Naive B cell (primary cell): ENCODE measurements at regions not wholly inside any gene's neighbourhood (a gene's known extent, or its start where the extent isn't known, plus 50 kb on each side); places are given as distances from the start of the nearest gene placed in this dataset.
"Not testable (repeated sequence)": the region's sequence is repeated elsewhere in the genome, so short reads cannot be mapped to it uniquely, and the experiment has no call there.

ENCODE experiments used
- ATAC-seq, 2 donors: fragments of 150-1000 bp; cut with Tn5 transposase; 2 replicates each; pipeline ENCODE4 v1.10.0; 2021; ENCODE audit warnings: low read depth in 2 of 2, mild to moderate bottlenecking in 2 of 2, moderate library complexity in 2 of 2
- DNase-seq: peaks from one replicate; pipeline ENCODE4 v3.0.0; 2022
- H3K27ac Mint-ChIP-seq, 6 donors: one replicate each; pipeline ENCODE4 v1.8.0; 2020 to 2022; ENCODE audit warnings: mild to moderate bottlenecking in 6 of 6, mixed read lengths in 6 of 6, moderate library complexity in 5 of 6, inconsistent platforms in 2 of 6
- H3K27me3 Mint-ChIP-seq, 3 donors: one replicate each; pipeline ENCODE4 v1.8.0; 2021 to 2022; ENCODE audit warnings: mixed read lengths in 3 of 3, mild to moderate bottlenecking in 1 of 3
- H3K36me3 Mint-ChIP-seq, 2 donors: one replicate each; pipeline ENCODE4 v1.8.0; 2020 to 2022; ENCODE audit warnings: mixed read lengths in 2 of 2, inconsistent platforms in 1 of 2, mild to moderate bottlenecking in 1 of 2
- H3K4me1 Mint-ChIP-seq, 3 donors: one replicate each; pipeline ENCODE4 v1.8.0; 2020 to 2022; ENCODE audit warnings: mixed read lengths in 3 of 3, inconsistent platforms in 1 of 3, mild to moderate bottlenecking in 1 of 3, moderate library complexity in 1 of 3
- H3K4me3 Mint-ChIP-seq, 8 donors: one replicate each; pipeline ENCODE4 v1.8.0; 2020 to 2022; ENCODE audit warnings: mild to moderate bottlenecking in 8 of 8, mixed read lengths in 8 of 8, moderate library complexity in 8 of 8, inconsistent platforms in 2 of 8
- H3K9me3 Mint-ChIP-seq, 7 donors: one replicate each; pipeline ENCODE4 v1.8.0; 2020 to 2022; ENCODE audit warnings: mixed read lengths in 7 of 7, mild to moderate bottlenecking in 5 of 7, inconsistent platforms in 2 of 7, moderate library complexity in 1 of 7

DNA sequence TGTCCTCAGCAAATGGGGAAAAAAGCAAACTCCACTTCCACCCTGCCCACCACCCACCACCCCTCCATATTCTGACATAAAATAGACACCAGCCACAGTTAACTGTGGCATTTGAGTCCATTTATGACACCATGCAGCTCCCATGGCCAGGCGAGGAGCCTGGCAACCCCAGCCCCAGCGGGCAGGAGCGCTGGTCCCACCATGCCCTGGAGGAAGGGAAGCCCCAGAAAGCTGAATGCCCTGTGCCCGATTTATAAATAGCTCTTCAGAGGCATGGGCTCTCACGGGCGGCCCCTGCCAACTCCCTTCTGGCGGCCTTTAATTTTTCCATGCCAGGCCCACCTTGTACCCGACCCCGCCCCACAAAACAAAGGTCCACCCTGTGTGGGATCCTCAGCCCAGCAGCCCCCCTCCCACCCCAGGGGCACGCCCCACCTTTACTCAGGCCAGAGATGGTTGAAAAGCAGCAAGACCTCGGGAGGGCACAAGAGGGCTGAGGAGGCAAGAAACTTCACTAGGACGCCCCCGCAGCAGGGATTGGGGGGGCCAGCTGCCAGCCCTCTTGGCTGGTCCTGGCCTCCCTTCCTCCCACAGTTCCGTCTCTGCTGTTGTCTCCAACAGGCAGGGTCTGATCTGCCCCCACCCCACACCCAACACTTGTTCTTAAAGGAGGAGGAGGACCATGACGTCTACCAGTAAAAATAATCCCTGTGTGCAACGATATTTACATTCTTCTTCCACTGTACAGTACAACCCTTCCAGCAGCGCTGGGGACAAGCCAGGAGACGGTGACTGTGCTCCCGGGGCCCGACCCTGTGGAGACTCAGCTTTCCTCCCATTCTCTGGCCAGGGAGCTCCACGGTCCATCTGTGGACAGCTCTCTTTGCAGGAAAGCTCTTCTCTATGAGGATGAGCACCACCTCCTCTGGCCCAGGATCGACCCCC is 115.6 kb upstream of the CDYL start:
- ATAC-seq (no peak), DNase-seq (no peak)
- H3K27ac Mint-ChIP-seq: no peak overlapping the region
- H3K9me3 Mint-ChIP-seq: peaks cover 0 to 7% (median 0%) of the 10 kb centered on the region in 7 donors
- peaks cover 5 to 36% (median 10%) of the 10 kb centered on the region in 3 donors for H3K27me3 Mint-ChIP-seq
- H3K4me1 Mint-ChIP-seq: no peaks in the 10 kb centered on the region
- no peaks in the 10 kb centered on the region for H3K36me3 Mint-ChIP-seq
- H3K4me3 Mint-ChIP-seq: no peak overlapping the region

DNA sequence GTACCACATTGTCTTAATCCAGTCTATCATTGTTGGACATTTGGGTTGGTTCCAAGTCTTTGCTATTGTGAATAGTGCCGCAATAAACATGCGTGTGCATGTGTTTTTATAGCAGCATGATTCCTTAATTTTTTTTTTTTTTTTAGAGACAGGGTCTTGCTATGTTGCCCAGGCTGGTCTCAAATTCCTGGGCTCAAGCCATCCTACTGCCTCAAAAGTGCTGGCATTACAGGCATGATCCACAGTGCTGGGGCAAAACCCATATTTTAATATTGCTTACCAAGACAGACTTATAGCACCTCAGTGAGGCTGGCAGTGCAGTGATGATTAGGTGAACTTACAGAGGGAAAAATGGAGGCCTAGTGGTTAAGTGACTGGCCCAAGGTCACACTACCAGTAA is 116.5 kb upstream of the CDYL start:
- ATAC-seq, H3K9me3 Mint-ChIP-seq, H3K27ac Mint-ChIP-seq, DNase-seq, H3K4me3 Mint-ChIP-seq, H3K36me3 Mint-ChIP-seq, H3K4me1 Mint-ChIP-seq: not testable (repeated sequence)
- H3K27me3 Mint-ChIP-seq: peaks cover 4 to 34% (median 14%) of the 10 kb centered on the region in 3 donors

DNA sequence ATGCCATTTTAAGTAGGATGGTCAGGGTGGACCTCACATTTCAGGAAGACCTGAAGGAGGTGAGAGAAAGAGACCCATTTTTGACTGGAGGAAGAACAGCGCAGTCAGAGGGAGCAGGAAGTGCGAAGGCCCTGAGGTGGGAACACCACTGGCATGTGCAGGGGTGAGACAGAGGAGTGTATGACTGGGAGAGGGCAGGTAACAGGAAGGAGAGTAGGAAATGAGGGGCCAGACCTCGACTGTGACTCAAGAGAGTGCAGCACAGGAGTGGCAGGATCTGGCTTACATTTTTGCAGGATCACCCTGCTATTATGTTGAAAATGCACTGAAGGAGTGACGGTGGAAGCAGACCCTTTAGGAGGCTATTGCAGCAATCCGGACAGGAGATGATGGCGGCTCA is 117.7 kb upstream of the CDYL start:
- no peak for ATAC-seq
- DNase-seq: no peak
- Mint-ChIP-seq H3K36me3 (no peaks in the 10 kb centered on the region), H3K4me1 (no peaks in the 10 kb centered on the region), H3K9me3 (peaks cover 0 to 4% (median 0%) of the 10 kb centered on the region in 7 donors), H3K4me3 (no peak overlapping the region), H3K27me3 (peaks cover 6 to 22% (median 14%) of the 10 kb centered on the region in 3 donors), H3K27ac (no peak overlapping the region)

DNA sequence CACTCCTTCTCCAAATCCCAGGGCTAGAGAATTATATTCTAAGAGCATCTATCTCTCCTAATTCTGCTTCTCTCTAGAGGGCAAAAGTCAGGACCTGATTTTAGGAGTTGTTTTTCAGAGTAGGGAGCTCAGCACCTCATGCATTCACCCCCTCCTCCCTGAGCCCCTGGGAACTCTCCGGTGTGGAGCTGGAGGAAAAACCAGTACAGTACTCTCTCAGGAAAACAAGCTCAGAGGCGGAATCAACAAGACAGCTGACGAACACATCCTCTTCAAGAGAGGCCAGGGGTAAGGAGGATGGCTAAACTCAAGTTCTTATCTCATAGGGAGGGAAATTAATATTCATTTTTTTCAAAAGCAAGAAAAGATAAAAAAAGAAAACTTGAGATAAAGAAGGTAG is 120.1 kb upstream of the CDYL start:
- Mint-ChIP-seq H3K27me3 (peaks cover 10 to 19% (median 16%) of the 10 kb centered on the region in 3 donors), H3K36me3 (peaks cover 0 to 5% of the 10 kb centered on the region in 2 donors), H3K27ac (no peak overlapping the region), H3K4me3 (no peak overlapping the region), H3K4me1 (no peaks in the 10 kb centered on the region), H3K9me3 (peaks cover 0 to 17% (median 8%) of the 10 kb centered on the region in 7 donors)
- DNase-seq (no peak), ATAC-seq (no peak)

DNA sequence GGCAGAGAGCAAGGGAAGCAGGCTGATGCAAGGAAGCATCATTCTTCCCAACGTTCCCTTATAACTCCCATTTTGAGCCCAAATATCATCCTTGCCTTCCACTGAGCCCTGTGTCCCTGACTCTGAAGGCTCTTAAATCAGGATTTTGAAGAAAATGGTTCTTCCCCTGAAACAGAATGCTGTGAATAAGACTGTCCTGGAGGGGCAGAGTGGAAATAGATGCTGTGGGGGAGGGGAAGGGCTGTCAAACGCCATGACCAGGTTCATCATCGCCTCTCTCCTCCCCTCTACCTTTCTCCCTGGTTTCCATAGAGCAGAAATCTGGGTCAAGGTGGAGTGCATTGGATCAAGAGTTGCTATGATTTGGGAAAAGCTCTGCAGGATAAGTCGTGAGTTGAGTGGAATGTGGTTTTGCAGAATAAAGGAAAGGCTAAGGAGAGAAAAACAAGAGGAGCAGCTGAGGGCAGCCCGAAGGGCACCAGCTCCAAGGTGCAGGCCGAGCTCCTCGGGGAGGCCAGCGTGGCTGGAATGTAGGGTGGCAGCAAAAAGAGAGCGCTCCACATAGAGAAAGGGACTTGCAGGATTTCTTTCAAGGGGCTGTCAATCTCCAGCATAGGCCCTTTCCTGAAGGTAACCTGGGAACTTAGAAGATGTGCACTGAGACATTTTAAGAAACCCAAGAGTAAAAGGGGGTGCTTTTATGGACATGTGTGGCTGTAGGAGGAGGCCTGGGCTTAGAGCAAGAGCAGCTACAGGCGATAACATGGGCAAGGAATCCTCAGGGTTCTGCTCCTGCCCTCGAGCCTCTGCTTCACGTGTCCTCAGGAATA is 120.8 kb upstream of the CDYL start:
- H3K36me3 Mint-ChIP-seq: peaks cover 0 to 5% of the 10 kb centered on the region in 2 donors
- peaks cover 10 to 19% (median 10%) of the 10 kb centered on the region in 3 donors for H3K27me3 Mint-ChIP-seq
- peak overlapping the region in 1 of 6 donors; percentile 35 for H3K27ac Mint-ChIP-seq
- H3K4me1 Mint-ChIP-seq: no peaks in the 10 kb centered on the region
- peaks cover 0 to 17% (median 8%) of the 10 kb centered on the region in 7 donors for H3K9me3 Mint-ChIP-seq
- ATAC-seq (no peak), DNase-seq (no peak)
- no peak overlapping the region for H3K4me3 Mint-ChIP-seq

DNA sequence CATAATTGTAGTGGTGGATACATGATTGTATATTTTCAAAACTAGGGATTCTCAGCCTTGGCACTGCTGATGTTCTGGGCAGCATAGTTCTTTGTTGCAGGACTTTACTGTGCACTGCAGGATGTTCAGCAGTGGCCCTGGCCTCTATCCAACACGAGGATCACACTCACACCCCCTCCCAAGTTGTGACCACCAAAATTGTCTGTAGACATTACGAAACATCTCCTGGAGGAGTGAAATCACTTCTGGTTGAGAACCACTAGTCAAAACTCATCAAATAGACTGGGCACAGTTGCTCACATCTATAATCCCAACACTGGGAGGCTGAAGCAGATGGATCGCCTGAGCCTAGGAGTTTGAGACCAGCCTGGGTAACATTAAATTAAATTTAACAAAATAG is 123.1 kb upstream of the CDYL start:
- no peak for DNase-seq
- Mint-ChIP-seq H3K4me3 (no peak overlapping the region), H3K27me3 (peaks cover 18 to 21% (median 20%) of the 10 kb centered on the region in 3 donors), H3K36me3 (peaks cover 0 to 5% of the 10 kb centered on the region in 2 donors), H3K27ac (no peak overlapping the region), H3K9me3 (peaks cover 0 to 13% (median 8%) of the 10 kb centered on the region in 7 donors), H3K4me1 (no peaks in the 10 kb centered on the region)
- ATAC-seq: no peak

DNA sequence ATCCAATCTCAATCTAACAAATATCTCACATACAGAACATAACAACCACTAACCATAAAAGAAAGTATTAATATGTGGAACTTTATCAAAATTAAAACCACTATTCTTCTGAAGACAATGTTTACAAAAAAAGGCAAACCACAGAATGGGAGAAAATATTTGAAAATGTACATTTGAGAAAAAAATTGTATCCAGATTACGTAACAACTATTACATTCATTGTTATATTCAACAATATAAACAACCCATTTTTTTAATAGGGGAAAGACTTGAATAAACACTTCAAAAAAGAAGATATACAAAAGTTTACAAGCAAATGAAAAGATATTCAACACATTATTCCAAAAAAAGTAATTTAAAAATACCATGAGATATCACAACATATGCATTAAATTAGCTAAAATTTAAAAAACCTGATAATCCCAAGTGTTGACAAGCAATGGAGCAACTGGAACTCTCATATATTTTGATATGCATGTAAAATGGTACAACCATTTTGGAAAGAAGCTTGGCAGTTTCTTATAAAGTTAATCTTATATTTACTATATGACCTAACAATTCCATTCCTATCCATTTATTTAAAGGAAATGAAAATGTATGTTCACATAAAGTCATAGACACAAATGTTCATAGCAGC is 124.3 kb upstream of the CDYL start:
- Mint-ChIP-seq H3K27me3 (peaks cover 24 to 27% (median 25%) of the 10 kb centered on the region in 3 donors), H3K9me3 (peaks cover 0 to 13% (median 8%) of the 10 kb centered on the region in 7 donors), H3K27ac (no peak overlapping the region), H3K36me3 (peaks cover 0 to 5% of the 10 kb centered on the region in 2 donors), H3K4me1 (peaks cover 5 to 8% (median 5%) of the 10 kb centered on the region in 3 donors), H3K4me3 (no peak overlapping the region)
- DNase-seq (no peak), ATAC-seq (no peak)

DNA sequence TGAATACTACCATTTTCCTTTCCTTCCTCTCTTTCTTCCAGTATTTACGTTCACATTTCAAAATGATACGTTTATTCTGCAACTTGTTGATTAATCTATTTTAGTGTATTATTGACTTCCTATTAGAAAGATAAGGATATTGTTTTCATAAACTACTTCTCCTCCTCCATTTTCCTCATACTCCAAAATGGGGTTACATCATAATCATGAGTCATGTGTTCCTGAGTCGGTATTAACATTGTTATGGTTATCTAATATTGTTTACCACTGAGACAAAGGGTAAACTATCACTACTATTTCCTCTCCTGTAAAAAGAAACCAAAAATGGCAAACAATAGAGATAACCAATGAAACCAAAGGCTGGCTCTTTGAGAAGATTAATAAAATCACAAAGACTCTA is 126.5 kb upstream of the CDYL start:
- Mint-ChIP-seq H3K4me1 (peaks cover 5 to 11% (median 5%) of the 10 kb centered on the region in 3 donors), H3K4me3 (no peak overlapping the region), H3K36me3 (peaks cover 0 to 5% of the 10 kb centered on the region in 2 donors), H3K27ac (no peak overlapping the region), H3K27me3 (peaks cover 19 to 36% (median 30%) of the 10 kb centered on the region in 3 donors), H3K9me3 (peaks cover 0 to 13% (median 8%) of the 10 kb centered on the region in 7 donors)
- DNase-seq (no peak), ATAC-seq (no peak)

DNA sequence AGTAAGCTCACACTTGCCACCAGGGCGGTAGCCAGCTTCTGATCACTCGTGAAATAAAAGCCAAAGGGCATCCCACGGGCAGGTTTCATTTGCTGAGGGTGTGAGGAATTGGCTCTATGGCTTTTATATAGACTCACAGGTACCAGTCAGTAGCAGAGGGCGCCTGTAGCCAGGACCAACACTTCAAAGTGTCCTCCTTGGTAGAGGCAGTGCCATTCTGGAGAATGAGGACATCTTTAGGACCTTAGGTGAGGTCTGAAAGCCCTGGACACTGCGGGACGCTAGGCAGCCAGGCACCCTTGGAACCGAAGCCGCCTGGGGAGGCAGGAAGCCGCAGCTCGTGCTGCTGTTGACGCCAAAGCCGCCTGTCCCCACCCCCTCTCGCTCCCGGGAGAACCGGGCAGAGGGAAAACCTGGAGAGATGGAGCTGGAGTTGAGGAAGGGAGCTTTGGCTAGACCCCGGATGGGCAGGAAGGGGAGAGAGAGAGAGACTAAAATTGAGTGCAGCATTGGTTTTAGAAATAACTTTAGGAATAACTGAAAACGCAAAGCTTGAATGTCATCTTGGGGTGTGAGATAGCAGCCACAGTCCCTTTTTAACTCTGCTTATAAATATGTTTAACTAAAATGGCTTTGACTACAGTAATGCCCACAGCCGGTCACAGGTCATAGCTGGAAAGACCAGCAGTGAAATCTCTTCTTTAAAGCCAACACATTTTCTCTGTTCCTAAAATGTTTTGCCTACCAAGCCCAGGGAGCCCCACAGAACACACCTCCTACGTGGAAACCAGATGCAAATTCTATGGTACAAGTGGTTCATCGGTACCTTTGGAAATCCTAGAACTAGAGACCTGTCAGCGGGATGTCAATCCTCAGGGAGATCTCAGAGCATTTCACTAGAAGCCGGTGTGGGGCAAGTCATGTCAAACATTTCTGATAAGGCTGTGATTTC is 128.5 kb upstream of the CDYL start:
- Mint-ChIP-seq H3K27ac (peak overlapping the region in 2 of 6 donors; percentile 8 to 27), H3K27me3 (peaks cover 19 to 42% (median 26%) of the 10 kb centered on the region in 3 donors), H3K4me1 (peaks cover 5 to 11% (median 5%) of the 10 kb centered on the region in 3 donors), H3K9me3 (peaks cover 0 to 12% (median 8%) of the 10 kb centered on the region in 7 donors), H3K4me3 (peak overlapping the region in 6 of 8 donors; percentile 52 to 70 (median 58)), H3K36me3 (peaks cover 0 to 5% of the 10 kb centered on the region in 2 donors)
- DNase-seq (no peak), ATAC-seq (no peak)

DNA sequence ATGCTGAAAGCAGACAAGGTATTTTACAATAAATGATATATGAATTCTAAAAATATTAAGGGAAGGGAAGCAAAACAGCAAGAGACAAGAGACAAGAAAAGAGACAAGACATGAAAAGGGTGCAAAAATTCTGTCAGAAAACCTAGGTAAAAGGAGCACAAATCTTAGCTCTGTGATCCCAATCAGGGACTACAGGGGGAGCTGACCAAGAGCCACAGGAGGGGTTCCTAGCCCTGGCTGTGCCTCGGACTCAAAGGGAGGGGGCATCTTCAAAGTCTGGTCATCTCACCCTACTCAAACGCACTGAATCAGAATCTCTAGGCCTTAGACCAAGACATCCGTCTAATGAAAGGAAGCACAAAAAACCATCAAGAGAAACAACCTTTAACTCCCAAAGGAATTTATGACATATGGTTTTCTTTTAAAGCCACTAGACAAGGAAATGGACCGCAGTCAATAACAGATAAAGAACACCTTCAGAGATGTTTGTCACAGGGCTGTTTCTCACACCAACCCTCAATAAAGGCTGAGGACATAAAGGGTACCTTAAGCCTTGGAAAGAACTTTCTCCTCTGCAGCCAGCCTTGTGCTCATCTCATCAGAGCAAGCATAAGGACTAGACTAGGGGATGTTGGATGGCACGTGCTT is 130.4 kb upstream of the CDYL start:
- H3K27me3 Mint-ChIP-seq: peaks cover 14 to 42% (median 27%) of the 10 kb centered on the region in 3 donors
- ATAC-seq: no peak
- no peak for DNase-seq
- H3K4me3 Mint-ChIP-seq: no peak overlapping the region
- no peaks in the 10 kb centered on the region for H3K36me3 Mint-ChIP-seq
- no peaks in the 10 kb centered on the region for H3K9me3 Mint-ChIP-seq
- H3K4me1 Mint-ChIP-seq: peaks cover 5 to 11% (median 5%) of the 10 kb centered on the region in 3 donors
- peak overlapping the region in 1 of 6 donors; percentile 45 for H3K27ac Mint-ChIP-seq

DNA sequence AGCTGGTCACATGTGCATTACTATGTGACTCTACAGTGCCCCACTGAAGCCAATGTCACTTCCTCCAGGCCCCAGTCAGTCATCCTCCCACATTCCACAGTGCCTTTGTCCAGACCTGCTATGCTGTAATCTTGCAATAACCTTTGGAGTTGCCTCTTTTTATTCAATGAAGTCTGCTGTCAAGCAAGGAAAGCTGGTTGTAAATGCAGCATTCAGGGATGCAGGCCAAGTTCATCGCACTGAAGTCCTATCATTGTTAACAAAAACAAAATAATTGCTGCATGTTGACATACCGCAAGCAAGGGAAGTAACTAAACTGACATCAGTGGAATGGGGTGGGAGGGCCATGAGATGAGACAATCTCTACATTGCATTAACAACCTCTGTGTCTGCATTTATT is 131.2 kb upstream of the CDYL start:
- Mint-ChIP-seq H3K27me3 (peaks cover 12 to 46% (median 33%) of the 10 kb centered on the region in 3 donors), H3K4me3 (no peak overlapping the region), H3K36me3 (no peaks in the 10 kb centered on the region), H3K9me3 (no peaks in the 10 kb centered on the region), H3K27ac (no peak overlapping the region), H3K4me1 (peaks cover 5 to 11% (median 5%) of the 10 kb centered on the region in 3 donors)
- no peak for DNase-seq
- no peak for ATAC-seq

DNA sequence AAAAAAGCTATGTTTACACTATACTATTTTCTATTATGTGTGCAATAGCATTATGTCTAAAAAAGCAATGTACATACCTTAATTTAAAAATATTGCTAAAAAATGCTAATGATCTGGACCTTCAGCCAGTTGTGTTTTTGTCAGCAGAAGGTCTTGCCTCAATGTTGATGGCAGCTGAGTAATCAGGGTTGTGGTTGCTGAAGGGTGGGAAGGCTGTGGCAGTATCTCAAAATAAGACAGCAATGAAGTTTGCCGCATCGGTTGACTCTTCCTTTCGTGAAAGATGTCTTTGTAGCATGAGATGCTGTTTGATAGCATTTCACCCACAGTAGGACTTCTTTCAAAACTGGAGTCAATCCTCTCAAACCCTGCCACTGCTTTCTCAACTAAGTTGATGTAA is 134.7 kb upstream of the CDYL start:
- no peaks in the 10 kb centered on the region for H3K4me1 Mint-ChIP-seq
- no peak overlapping the region for H3K4me3 Mint-ChIP-seq
- H3K27ac Mint-ChIP-seq: no peak overlapping the region
- peaks cover 0 to 5% (median 0%) of the 10 kb centered on the region in 7 donors for H3K9me3 Mint-ChIP-seq
- DNase-seq (no peak), ATAC-seq (no peak)
- H3K36me3 Mint-ChIP-seq: peaks cover 0 to 6% of the 10 kb centered on the region in 2 donors
- peaks cover 11 to 35% (median 32%) of the 10 kb centered on the region in 3 donors for H3K27me3 Mint-ChIP-seq
